Hindlimb muscle (tissue), 1 donor: ENCODE measurements at regions not wholly inside any gene's neighbourhood (a gene's known extent, or its start where the extent isn't known, plus 50 kb on each side); places are given as distances from the start of the nearest gene placed in this dataset.

ENCODE experiments used
- DNase-seq: peaks from one replicate; pipeline ENCODE4 v3.0.0-alpha.2; 2013

DNA sequence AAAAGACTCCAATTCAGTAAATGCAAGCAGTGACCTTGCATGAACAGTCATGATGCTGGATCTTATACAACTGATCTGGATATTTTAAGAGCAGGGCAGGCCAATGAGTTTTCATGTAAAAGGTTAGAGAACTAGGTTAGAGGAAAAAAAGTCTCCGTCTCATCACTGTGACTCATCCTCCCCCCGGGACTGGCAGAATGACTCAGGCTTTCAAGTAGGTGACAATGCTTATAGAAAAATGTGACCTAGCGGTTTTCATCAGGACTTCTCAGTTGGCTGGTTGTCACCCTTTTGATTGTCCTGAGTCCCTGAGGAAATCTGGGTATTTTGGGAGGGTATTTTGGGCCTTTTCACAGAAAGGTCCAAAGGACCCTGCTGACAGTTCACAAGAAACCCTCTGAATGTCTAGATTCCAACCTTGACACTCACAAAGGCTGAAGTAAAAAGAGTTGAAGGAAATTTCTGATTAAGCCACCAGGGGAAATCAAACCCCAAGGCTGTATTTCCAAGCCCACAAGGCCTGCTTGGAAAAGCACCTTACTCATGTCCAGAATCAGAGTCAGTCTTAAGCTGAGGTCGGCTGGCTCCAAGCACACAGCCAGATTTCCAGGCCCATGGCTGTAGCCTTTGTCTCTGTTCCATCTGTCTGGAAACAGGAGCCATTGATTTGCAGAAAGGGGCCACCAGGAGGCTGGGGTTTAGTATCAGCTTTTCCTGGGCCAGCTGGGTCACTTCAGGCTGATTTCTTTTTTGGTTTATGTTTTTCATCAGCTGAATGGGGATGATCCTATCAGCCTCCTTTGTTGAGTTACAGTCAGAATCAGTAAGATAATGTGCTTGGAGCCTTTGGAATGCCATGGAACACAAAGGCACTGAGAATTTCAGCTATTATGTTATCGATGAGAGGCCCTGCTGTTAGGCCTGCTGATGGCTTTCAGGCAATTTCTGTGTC is 226.4 kb upstream of the HABP2 start:
- no peak for DNase-seq

GRCh38 chr10:113329121-113329596 is 223.7 kb upstream of the HABP2 start:
- no peak for DNase-seq

DNA sequence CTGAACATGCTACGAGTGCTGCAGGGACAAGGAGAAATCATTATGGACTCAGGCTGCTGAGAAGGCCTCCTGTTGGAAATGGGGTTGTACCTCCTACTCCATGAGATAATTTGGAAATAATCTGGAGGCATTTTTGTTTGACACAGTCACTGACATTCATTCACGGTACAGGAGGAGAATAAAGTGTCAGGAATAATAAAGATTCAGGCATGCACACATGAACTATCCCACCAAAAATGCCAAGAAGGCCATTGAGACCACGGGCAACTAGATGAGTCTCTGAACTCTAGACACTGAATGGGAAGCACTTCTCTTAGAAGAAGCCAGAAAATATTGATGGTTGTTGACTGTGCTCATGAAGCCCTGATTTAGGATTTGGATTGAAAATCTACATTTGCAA is 220.9 kb upstream of the HABP2 start:
- no peak for DNase-seq

GRCh38 chr10:113333313-113333712 is 219.5 kb upstream of the HABP2 start:
- no peak for DNase-seq

GRCh38 chr10:113335592-113335991 is 217.3 kb upstream of the HABP2 start:
- DNase-seq = no peak

- DNase-seq = no peak
These were observed 216.2 kb upstream of the HABP2 start for GRCh38 chr10:113336549-113337130.

GRCh38 chr10:113337142-113337541 is 215.7 kb upstream of the HABP2 start:
- no peak for DNase-seq

DNA sequence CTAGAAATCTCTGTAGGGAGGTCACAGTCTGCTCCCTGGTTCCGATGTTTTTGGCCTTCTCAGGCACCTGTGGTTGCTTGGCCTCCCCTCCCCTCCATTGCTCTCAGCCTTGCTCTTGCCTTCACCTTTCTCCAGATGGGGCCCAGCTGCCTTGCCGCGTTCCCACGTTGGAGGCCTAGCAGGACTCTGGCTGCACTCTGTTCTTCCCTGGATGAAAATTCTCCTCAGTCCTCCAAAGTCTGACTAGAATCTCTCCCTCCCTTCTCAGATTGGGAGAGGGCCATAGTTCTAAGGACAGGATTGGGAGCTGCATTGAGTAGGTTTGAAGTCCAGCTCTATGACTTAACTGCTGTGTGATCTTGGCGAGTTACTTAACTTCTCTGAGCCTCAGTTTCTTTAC is 213.7 kb upstream of the HABP2 start:
- DNase-seq = no peak

GRCh38 chr10:113340282-113340681 is 212.6 kb upstream of the HABP2 start:
- no peak for DNase-seq

GRCh38 chr10:113341138-113341537 is 211.7 kb upstream of the HABP2 start:
- no peak for DNase-seq

GRCh38 chr10:113345826-113346624 is 206.8 kb upstream of the HABP2 start:
- DNase-seq = no peak

DNA sequence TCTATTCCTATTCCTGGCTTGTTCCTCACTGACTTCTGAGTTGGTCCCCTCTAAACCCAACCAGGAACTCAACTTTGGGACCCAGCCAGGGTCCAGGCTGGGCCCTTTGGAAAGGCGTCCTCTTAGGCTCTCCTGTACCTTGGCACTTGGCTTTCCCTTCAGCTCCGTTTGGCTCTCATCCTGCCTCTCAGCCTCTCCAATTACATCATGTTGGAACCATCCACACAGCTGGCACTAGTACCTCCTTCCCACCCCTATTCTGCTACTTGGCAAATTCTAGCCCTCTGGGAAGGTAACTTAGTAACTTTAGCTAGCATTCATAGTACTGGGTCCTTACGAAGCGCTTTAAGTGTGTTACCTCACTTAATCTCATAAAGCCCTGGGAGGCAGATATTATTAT is 205.3 kb upstream of the HABP2 start:
- no peak for DNase-seq

DNA sequence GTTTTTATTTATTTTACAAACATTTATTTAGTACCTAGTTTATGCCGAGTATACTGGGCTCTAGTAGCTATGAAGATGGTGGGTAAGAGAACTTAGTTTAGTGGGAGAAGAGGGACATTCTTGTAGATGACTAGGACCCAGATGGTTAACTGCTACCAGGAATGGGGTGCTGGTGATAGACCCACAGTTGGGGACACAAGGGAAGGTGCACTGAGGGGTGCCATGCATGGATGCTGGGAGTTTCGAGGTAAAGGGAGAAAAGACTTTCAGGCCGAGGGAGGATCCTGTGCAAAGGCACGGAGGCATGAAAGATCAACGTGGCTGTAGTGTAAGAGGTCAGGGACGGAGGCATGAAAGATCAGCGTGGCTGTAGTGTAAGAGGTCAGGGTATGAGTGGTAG is 204.2 kb upstream of the HABP2 start:
- DNase-seq = no peak

DNA sequence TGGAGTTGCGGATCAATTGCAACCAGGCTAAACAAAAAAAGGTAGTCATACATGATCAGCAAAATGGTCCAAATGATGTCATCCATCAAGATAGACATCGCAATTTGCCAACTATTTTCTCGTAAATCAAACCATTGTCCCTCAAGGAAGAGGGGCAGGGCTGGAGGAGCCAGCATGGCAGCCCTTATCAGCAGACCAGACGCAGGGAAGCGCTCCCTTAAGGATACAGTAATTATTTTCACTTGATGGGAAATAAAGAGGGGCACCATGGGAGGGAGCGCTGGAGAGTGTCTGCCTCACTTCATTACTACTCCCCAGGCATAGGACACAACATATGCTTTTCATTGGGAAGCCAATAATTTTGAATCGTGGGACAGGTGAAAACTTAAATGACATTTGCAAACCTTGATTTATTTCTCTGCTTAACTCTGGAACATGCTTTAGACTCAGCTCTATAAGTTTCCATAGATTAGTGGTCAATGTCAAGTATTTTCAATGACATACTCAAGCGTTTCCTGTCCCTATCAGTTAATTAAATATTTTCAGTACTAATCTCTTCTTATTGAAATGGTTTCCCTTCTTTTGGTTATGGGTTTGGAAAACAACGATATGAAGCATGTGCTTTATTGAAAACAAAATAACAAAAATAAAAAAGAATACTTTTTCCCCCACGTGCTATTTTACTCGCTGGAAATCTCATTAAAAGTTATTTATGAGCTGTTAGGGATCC is 202.4 kb upstream of the HABP2 start:
- DNase-seq = no peak

GRCh38 chr10:113354711-113355110 is 198.1 kb upstream of the HABP2 start:
- no peak for DNase-seq

DNA sequence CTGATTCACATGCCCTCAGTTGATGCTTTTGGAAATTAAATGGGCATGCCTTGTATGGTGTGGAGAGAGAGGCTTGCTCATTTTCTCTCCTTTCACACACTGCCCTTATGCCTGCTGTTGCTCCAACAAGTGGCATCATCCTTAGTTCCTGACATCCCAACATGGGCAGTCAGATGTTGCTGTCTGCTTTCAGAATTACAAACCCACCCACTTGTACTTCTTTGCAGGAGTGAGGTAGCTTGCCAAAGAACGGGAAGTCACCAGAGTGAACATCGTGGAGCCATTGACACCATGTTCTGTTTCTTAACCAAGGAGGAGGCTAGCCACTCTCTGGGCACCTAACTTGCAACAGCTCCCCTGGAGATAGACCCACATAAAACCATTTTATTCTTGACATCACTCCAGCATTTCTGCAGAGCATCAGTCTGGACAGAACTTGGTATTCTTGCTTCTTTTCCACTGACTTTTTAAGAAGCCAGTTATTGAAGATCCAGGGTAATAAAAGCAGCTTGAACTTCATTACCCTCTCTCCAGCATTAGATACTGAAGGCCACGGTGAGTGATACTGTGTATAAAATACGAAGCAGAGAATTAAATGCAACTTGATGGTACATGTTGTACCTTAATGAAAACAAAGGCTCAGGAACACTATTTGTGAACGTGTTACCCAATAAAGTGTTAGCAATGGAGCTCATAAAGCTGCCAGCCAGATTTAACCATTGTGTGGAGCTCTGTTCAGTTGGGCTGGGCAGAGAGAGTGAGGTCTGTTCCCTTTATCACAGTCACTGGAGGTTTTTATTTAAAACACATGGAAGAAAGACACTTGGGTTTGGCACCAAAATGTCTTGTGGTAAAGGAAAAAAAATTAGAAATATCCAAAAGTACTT is 195.8 kb upstream of the HABP2 start:
- DNase-seq = no peak

- DNase-seq = no peak
These were observed 195.1 kb upstream of the HABP2 start for GRCh38 chr10:113357681-113358300.

- DNase-seq = no peak
These were observed 193.2 kb upstream of the HABP2 start for GRCh38 chr10:113359655-113360054.

GRCh38 chr10:113360870-113361269 is 192.0 kb upstream of the HABP2 start:
- no peak for DNase-seq

DNA sequence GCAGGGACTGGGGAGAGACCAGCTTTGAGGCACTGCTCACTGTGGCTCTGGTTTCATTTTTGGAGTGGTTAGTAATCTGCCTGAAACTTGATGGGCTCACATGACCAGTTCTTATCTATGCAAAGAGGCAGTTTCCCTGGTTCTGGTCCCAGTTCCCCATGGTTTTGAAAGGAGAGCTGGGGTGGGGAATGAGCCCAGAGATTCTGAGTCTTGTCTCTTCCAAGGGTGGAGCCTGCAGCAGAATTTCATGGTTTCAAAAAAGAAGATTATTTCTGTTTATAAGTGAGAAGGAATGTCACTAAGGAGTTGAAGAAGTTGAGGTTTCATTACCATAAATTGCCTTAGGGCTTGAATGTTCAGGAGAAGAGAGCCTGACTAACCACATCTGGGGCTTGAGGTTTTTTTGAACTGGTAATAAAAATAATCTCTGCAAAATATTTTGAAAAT is 190.2 kb upstream of the HABP2 start:
- no peak for DNase-seq

- DNase-seq = no peak
These were observed 188.6 kb upstream of the HABP2 start for GRCh38 chr10:113364227-113364626.
